ENCODE measurements at regions not wholly inside any gene's neighbourhood (a gene's known extent, or its start where the extent isn't known, plus 50 kb on each side); places are given as distances from the start of the nearest gene placed in this dataset.
A peak's percentile ranks its signal among the peaks of the same experiment; 100 is the strongest.
"Not testable (repeated sequence)": the region's sequence is repeated elsewhere in the genome, so short reads cannot be mapped to it uniquely, and the experiment has no call there.

- DNase-seq (ENCODE audit: low spot score): no peak
Observed at GRCh38 chr21:17738176-17738953, 80.8 kb downstream of the C21orf91 start.

GRCh38 chr21:17736072-17736471 lies 83.1 kb downstream of the C21orf91 start:
- DNase-seq (ENCODE audit: low spot score): no peak

- DNase-seq (ENCODE audit: low spot score): no peak
Observed at GRCh38 chr21:17733209-17733608, 85.9 kb downstream of the C21orf91 start.

GRCh38 chr21:17732306-17732705 lies 86.8 kb downstream of the C21orf91 start:
- DNase-seq (ENCODE audit: low spot score): no peak

GRCh38 chr21:17731554-17731953 lies 87.6 kb downstream of the C21orf91 start:
- no peak for DNase-seq (ENCODE audit: low spot score)

- DNase-seq (ENCODE audit: low spot score): peak; percentile 16
Observed at GRCh38 chr21:17730782-17731181, 88.4 kb downstream of the C21orf91 start.

- no peak for DNase-seq (ENCODE audit: low spot score)
Observed at GRCh38 chr21:17729455-17729854, 89.7 kb downstream of the C21orf91 start.

- DNase-seq (ENCODE audit: low spot score): no peak
Observed at GRCh38 chr21:17727361-17727760, 91.8 kb downstream of the C21orf91 start.

GRCh38 chr21:17726047-17726829 lies 92.9 kb downstream of the C21orf91 start:
- peak; percentile 14 for DNase-seq (ENCODE audit: low spot score)

GRCh38 chr21:17725339-17725738 lies 93.8 kb downstream of the C21orf91 start:
- no peak for DNase-seq (ENCODE audit: low spot score)

- no peak for DNase-seq (ENCODE audit: low spot score)
Observed at GRCh38 chr21:17712887-17713286, 100.2 kb upstream of the BTG3 start.

GRCh38 chr21:17711896-17712295 lies 99.2 kb upstream of the BTG3 start:
- no peak for DNase-seq (ENCODE audit: low spot score)

- no peak for DNase-seq (ENCODE audit: low spot score)
Observed at GRCh38 chr21:17709266-17709611, 96.5 kb upstream of the BTG3 start.

GRCh38 chr21:17708522-17709265 lies 96.0 kb upstream of the BTG3 start:
- DNase-seq (ENCODE audit: low spot score): no peak

- DNase-seq (ENCODE audit: low spot score): no peak
Observed at GRCh38 chr21:17699524-17700189, 87.0 kb upstream of the BTG3 start.

- DNase-seq (ENCODE audit: low spot score): no peak
Observed at GRCh38 chr21:17697473-17697872, 84.8 kb upstream of the BTG3 start.

- not testable (repeated sequence) for DNase-seq (ENCODE audit: low spot score)
Observed at GRCh38 chr21:17694416-17694815, 81.7 kb upstream of the BTG3 start.

GRCh38 chr21:17693801-17694200 lies 81.1 kb upstream of the BTG3 start:
- no peak for DNase-seq (ENCODE audit: low spot score)

GRCh38 chr21:17690078-17690494 lies 77.4 kb upstream of the BTG3 start:
- no peak for DNase-seq (ENCODE audit: low spot score)

- peak; percentile 78 for DNase-seq (ENCODE audit: low spot score)
Observed at GRCh38 chr21:17688912-17689874, 76.5 kb upstream of the BTG3 start.

- no peak for DNase-seq (ENCODE audit: low spot score)
Observed at GRCh38 chr21:17682924-17683323, 70.2 kb upstream of the BTG3 start.
